Stimulated activated CD4-positive, alpha-beta T cell treated with anti-CD3 and anti-CD28 coated beads, Interleukin-4, amount 100 ng/mL, for 24 hours (primary cell): ENCODE measurements at regions not wholly inside any gene's neighbourhood (a gene's known extent, or its start where the extent isn't known, plus 50 kb on each side); places are given as distances from the start of the nearest gene placed in this dataset.
"Not testable (repeated sequence)": the region's sequence is repeated elsewhere in the genome, so short reads cannot be mapped to it uniquely, and the experiment has no call there.

ENCODE experiments used
- DNase-seq: peaks from one replicate; pipeline ENCODE4 v3.0.0-alpha.2; 2020

DNA sequence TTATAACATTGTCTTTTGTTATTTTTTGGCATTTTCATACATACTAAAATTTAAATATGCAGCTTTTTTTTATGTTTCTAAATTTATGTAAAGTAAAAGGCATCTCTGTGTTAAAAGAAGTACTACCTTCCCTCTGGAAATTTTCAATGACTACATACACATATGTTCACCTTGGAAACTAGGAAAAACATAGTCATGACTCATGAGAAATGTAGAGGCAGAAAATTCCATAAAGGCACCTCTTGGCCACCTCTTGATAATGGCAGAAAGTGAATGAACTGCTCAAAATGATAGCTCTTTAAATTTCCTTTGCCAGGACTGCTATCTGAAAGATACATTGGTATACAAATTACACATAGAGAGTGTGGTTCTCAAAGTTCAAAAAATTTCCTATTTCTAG lies 889.1 kb upstream of the ZEB2 start:
- DNase-seq: no peak

DNA sequence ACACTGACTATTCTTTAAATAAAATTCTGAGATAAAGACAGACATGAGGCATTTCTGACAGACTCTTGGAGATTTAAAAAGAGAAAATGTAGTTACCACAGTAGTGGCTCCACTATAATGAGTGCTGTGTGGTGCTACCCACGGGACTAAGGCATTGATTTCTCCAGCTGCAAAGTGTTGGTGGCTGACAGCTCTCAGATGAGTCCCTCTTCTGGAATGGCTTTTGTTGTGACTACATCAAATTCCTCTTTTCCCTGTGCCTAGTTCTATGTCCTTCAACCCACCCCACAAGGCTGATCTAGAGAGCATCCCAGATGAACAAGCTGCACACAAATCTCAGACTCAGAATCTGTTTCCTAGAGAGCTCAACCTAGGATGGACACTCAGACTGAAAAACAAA lies 884.8 kb upstream of the ZEB2 start:
- no peak for DNase-seq

GRCh38 chr2:145402706-145403277 lies 882.9 kb upstream of the ZEB2 start:
- DNase-seq: no peak

DNA sequence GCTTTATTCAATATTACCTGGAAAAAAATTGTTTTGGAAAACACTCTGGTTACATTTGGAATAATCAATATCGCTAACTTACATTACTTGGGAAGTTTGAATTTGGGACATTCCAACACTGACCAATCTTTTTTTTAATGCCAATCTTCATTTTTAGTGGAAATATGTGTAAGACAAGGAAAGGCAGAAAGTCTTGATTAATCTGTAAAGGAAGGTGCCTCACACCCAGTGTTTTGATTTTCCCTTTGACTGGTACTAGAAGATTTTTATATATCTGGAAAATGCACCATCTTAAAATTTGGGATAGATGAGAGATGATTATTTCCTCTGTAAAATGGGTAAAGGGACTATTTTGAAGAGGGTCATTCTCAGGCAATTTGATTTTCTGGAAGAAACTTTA lies 879.2 kb upstream of the ZEB2 start:
- no peak for DNase-seq

- DNase-seq: no peak
These were observed 874.3 kb upstream of the ZEB2 start for GRCh38 chr2:145394181-145394580.

- no peak for DNase-seq
These were observed 867.1 kb upstream of the ZEB2 start for GRCh38 chr2:145386973-145387372.

- DNase-seq: no peak
These were observed 864.0 kb upstream of the ZEB2 start for GRCh38 chr2:145383961-145384360.

- no peak for DNase-seq
These were observed 860.6 kb upstream of the ZEB2 start for GRCh38 chr2:145380436-145381017.

DNA sequence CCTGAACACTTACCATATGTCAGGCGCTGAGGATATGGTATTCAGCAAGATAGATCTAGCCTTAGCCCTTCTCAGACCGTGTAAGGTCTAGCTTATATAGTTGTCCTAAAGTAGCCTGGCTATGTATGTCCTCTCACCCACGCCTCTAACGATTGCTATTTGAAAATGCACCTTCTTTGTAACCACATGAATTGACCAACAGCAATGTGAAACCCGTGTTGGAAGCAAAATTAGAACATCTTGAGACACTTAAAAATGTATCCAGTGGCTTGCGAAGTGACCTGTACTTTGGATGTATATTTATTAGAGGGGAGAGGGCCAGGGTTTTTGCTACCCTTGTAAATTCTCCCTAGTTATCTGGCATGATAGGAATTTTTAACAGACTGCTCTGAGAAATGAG lies 860.0 kb upstream of the ZEB2 start:
- no peak for DNase-seq

DNA sequence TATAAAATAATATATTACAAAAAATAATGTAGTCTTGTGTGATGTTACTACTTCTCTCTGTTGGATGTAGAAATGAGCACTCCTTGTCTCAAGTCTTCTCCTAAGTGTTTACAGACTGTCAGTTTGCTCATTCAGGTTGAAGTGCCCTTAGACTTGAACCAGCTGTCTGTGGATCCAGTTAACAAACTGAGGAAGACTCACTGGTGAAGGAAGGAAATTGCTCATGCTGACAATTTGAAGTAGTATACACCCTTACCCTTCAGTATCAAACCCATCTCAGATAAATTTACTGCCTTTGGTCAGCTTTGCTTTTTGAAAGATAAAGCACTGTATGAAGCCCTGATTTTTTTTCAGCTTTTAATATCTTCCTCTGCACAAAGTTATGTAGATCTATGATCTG lies 854.2 kb upstream of the ZEB2 start:
- no peak for DNase-seq

DNA sequence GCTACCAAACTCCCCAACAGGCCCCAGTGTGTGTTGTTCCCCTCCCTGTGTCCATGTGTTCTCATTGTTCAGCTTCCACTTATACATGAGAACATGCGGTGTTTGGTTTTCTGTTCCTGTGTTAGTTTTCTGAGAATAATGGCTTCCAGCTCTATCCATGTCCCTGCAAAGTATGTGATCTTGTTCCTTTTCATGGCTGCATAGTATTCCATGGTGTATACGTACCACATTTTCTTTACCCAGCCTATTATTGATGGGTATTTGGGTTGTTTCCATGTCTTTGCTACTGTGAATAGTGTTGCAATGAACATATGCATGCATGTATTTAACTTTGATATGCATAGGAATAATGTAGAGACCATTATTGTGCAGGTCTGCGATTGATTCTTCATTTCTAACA lies 847.4 kb upstream of the ZEB2 start:
- not testable (repeated sequence) for DNase-seq

- no peak for DNase-seq
These were observed 846.4 kb upstream of the ZEB2 start for GRCh38 chr2:145366341-145366740.

DNA sequence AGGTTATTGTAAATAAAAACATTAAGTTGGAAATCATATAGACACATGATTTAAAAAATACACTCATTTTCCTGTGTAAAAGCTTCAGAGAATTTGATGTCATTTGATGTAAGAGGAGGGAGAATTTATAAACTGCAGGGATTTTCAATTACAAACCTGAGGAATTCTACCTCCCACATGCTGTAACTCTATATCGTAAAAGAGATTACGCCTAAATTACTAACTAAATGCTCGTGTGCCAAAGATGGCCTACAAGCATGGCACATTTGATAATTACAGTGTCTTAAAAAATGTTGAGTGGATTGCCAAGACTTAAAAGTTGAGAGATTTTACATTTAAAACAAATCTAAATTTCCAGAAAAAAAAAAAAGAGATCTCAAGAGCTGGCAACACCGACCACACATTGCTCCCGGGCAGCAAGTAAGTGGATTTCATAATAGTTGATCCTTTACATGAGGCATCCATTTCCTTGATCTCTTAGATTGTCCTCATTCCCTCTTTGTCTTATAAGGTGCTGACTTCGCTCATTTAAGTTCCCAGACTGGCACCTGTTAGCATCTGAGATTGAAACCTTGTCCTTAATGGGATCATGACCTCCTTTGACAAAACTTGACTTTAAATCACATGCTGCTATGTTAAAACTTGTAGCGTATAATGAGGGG lies 840.3 kb upstream of the ZEB2 start:
- DNase-seq: no peak

GRCh38 chr2:145359561-145359960 lies 839.6 kb upstream of the ZEB2 start:
- no peak for DNase-seq

GRCh38 chr2:145356056-145356455 lies 836.1 kb upstream of the ZEB2 start:
- DNase-seq: no peak

GRCh38 chr2:145352484-145352883 lies 832.6 kb upstream of the ZEB2 start:
- no peak for DNase-seq

GRCh38 chr2:145351864-145352425 lies 832.0 kb upstream of the ZEB2 start:
- DNase-seq: no peak

- no peak for DNase-seq
These were observed 830.1 kb upstream of the ZEB2 start for GRCh38 chr2:145350011-145350410.

GRCh38 chr2:145344076-145344724 lies 824.3 kb upstream of the ZEB2 start:
- DNase-seq: no peak

DNA sequence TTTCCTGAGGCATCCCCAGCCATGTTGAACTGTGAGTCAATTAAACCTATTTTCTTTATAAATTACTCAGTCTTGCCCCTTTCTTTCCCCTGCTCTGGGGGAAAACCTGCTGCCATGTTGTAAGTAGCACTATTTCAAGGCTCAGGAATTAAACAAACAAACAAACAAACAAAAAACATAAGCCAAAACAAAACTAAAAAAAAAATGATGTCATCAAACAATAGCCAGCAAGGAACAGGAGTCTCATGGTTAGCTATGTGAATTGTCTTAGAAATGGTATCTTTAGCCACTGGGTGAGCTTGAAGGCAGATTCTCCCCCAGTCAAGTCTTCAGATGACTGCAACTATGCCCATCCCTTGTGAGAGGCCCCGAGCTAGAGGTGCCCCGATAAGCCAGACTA lies 823.4 kb upstream of the ZEB2 start:
- DNase-seq: no peak

DNA sequence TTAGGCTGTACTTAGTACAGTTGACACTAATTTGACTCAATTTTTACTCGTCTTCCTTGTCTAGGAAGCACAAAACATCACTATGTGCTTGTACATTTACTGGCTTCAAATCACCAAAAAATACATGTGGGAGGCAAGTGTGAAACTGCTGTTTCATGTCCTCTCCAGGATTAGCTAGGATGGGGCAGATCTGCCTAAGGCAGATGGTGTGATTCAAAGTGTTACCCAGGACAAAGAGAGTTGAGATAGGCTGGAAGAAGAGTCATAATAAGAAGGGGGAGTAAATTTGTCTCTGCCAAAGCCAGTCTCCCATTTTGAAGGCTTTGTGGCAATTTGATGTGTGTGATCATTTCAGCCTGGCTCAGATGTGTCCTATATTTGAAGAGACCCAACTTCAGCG lies 821.6 kb upstream of the ZEB2 start:
- no peak for DNase-seq

DNA sequence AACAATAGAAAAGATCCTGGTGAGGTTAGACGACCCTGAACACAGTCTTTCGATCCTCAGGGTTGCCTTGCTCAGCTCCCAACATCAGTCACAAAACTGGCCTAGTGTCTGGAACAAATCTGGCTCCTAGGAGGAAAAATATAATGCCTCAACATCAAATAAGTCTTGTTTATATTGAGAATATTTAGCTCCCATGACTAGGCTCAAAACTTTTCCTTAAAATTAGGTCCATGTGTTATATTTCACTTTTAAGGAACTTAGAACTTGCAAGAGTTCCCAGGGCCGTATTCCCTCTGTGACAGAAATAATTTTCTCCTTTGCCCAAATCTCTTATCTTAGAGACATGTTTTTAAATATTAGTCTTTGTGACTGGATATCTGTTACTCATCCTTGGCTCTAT lies 819.7 kb upstream of the ZEB2 start:
- DNase-seq: no peak

GRCh38 chr2:145332210-145332898 lies 812.4 kb upstream of the ZEB2 start:
- no peak for DNase-seq
